ENCODE measurements at regions not wholly inside any gene's neighbourhood (a gene's known extent, or its start where the extent isn't known, plus 50 kb on each side); places are given as distances from the start of the nearest gene placed in this dataset.

GRCh38 chr21:27326301-27326700 is 359.4 kb upstream of the ADAMTS5 start:
- TF ChIP-seq POLR2A (IDR thresholded peaks at IDR 0.05): no peak
- TF ChIP-seq, protein P1, sequence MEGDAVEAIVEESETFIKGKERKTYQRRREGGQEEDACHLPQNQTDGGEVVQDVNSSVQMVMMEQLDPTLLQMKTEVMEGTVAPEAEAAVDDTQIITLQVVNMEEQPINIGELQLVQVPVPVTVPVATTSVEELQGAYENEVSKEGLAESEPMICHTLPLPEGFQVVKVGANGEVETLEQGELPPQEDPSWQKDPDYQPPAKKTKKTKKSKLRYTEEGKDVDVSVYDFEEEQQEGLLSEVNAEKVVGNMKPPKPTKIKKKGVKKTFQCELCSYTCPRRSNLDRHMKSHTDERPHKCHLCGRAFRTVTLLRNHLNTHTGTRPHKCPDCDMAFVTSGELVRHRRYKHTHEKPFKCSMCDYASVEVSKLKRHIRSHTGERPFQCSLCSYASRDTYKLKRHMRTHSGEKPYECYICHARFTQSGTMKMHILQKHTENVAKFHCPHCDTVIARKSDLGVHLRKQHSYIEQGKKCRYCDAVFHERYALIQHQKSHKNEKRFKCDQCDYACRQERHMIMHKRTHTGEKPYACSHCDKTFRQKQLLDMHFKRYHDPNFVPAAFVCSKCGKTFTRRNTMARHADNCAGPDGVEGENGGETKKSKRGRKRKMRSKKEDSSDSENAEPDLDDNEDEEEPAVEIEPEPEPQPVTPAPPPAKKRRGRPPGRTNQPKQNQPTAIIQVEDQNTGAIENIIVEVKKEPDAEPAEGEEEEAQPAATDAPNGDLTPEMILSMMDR (IDR thresholded peaks at IDR 0.05): no peak
